ENCODE measurements at regions not wholly inside any gene's neighbourhood (a gene's known extent, or its start where the extent isn't known, plus 50 kb on each side); places are given as distances from the start of the nearest gene placed in this dataset.
"Not testable (repeated sequence)": the region's sequence is repeated elsewhere in the genome, so short reads cannot be mapped to it uniquely, and the experiment has no call there.

- Mint-ChIP-seq H3K27me3 (ENCODE audit: low read depth) (peaks cover 15% of the 10 kb centered on the region), H3K9me3 (peaks cover 87 to 90% of the 10 kb centered on the region in 2 experiments), H3K36me3 (ENCODE audit: insufficient read depth in 1 of 3, low read depth in 3 of 3) (peaks cover 35 to 38% (median 36%) of the 10 kb centered on the region in 3 experiments)
- not testable (repeated sequence) for H3K4ac ChIP-seq (ENCODE audit: low read depth, low read length); H2BK5ac ChIP-seq (ENCODE audit: insufficient read length, low read length); H3K4me2 ChIP-seq (ENCODE audit: insufficient read depth, insufficient read length, low read length); H3K14ac ChIP-seq (ENCODE audit: insufficient read depth, low read length); H2BK20ac ChIP-seq (ENCODE audit: low read depth, low read length, poor library complexity, severe bottlenecking); H3K4me1 ChIP-seq (ENCODE audit: insufficient read depth, low read length); H2BK120ac ChIP-seq (ENCODE audit: low read depth, low read length, poor library complexity, severe bottlenecking); H3K27ac ChIP-seq (ENCODE audit: insufficient read length, low read depth, low read length); H2BK12ac ChIP-seq (ENCODE audit: insufficient read length, low read depth, low read length); H3K9ac ChIP-seq (ENCODE audit: extremely low read depth, insufficient read length, low read length); H3K27me3 ChIP-seq (ENCODE audit: insufficient read depth, low read length); H3K4me3 Mint-ChIP-seq; H4K5ac ChIP-seq (ENCODE audit: insufficient read length, low read depth, low read length); H3K23me2 ChIP-seq (ENCODE audit: insufficient read length, low read depth, low read length, poor library complexity, severe bottlenecking); H2AFZ ChIP-seq (ENCODE audit: low read length); H2BK15ac ChIP-seq (ENCODE audit: low read depth, low read length); H3K79me1 ChIP-seq (ENCODE audit: insufficient read depth, low read depth, low read length, poor library complexity, severe bottlenecking); H4K91ac ChIP-seq (ENCODE audit: insufficient read length, low read depth, low read length); H3K23ac ChIP-seq (ENCODE audit: insufficient read length, low read depth, low read length); H3K79me2 ChIP-seq (ENCODE audit: insufficient read depth, low read length); H4K20me1 ChIP-seq (ENCODE audit: control insufficient read depth, insufficient read depth, insufficient read length); H3K56ac ChIP-seq (ENCODE audit: insufficient read length, low read depth, low read length); H4K8ac ChIP-seq (replicated peaks; ENCODE audit: insufficient read length, low read depth, low read length); H3T11ph ChIP-seq (ENCODE audit: low read length); H2AK5ac ChIP-seq (ENCODE audit: insufficient read length, low read length); H3K18ac ChIP-seq (ENCODE audit: insufficient read length, low read depth, low read length); H3K4me1 Mint-ChIP-seq; DNase-seq; H3K27ac Mint-ChIP-seq
- no CpG with 5 or more reads among the region's 16 CpGs for WGBS (ENCODE audit: extremely low coverage, insufficient read length, low lambda C conversion rate)
- peaks cover 37% of the 10 kb centered on the region for H3K9me3 ChIP-seq (ENCODE audit: control insufficient read depth, low read depth, low read length)
Measured at GRCh38 chr20:29311046-29311445, 1946.4 kb upstream of the DEFB115 start.

GRCh38 chr20:29312679-29313078 lies 1944.8 kb upstream of the DEFB115 start:
- not testable (repeated sequence) for H3K79me1 ChIP-seq (ENCODE audit: insufficient read depth, low read depth, low read length, poor library complexity, severe bottlenecking); H3K27ac Mint-ChIP-seq; H3K79me2 ChIP-seq (ENCODE audit: insufficient read depth, low read length); DNase-seq; H4K91ac ChIP-seq (ENCODE audit: insufficient read length, low read depth, low read length); H3K4me1 ChIP-seq (ENCODE audit: insufficient read depth, low read length); H3K9ac ChIP-seq (ENCODE audit: extremely low read depth, insufficient read length, low read length); H4K20me1 ChIP-seq (ENCODE audit: control insufficient read depth, insufficient read depth, insufficient read length); H3K18ac ChIP-seq (ENCODE audit: insufficient read length, low read depth, low read length); H2BK12ac ChIP-seq (ENCODE audit: insufficient read length, low read depth, low read length); H3K4ac ChIP-seq (ENCODE audit: low read depth, low read length); H4K8ac ChIP-seq (replicated peaks; ENCODE audit: insufficient read length, low read depth, low read length); H3K23ac ChIP-seq (ENCODE audit: insufficient read length, low read depth, low read length); H3T11ph ChIP-seq (ENCODE audit: low read length); H3K4me2 ChIP-seq (ENCODE audit: insufficient read depth, insufficient read length, low read length); H2BK120ac ChIP-seq (ENCODE audit: low read depth, low read length, poor library complexity, severe bottlenecking); H2AFZ ChIP-seq (ENCODE audit: low read length); H2BK20ac ChIP-seq (ENCODE audit: low read depth, low read length, poor library complexity, severe bottlenecking); H3K56ac ChIP-seq (ENCODE audit: insufficient read length, low read depth, low read length); H3K14ac ChIP-seq (ENCODE audit: insufficient read depth, low read length); H3K4me1 Mint-ChIP-seq; H2BK5ac ChIP-seq (ENCODE audit: insufficient read length, low read length); H3K23me2 ChIP-seq (ENCODE audit: insufficient read length, low read depth, low read length, poor library complexity, severe bottlenecking); H2BK15ac ChIP-seq (ENCODE audit: low read depth, low read length); H2AK5ac ChIP-seq (ENCODE audit: insufficient read length, low read length); H3K27me3 ChIP-seq (ENCODE audit: insufficient read depth, low read length); H3K27ac ChIP-seq (ENCODE audit: insufficient read length, low read depth, low read length); H3K27me3 Mint-ChIP-seq (ENCODE audit: low read depth); H4K5ac ChIP-seq (ENCODE audit: insufficient read length, low read depth, low read length); H3K4me3 Mint-ChIP-seq
- no CpG with 5 or more reads among the region's 8 CpGs for WGBS (ENCODE audit: extremely low coverage, insufficient read length, low lambda C conversion rate)
- H3K9me3 ChIP-seq (ENCODE audit: control insufficient read depth, low read depth, low read length): peaks cover 28% of the 10 kb centered on the region
- peaks cover 30 to 36% (median 32%) of the 10 kb centered on the region in 3 experiments for H3K36me3 Mint-ChIP-seq (ENCODE audit: insufficient read depth in 1 of 3, low read depth in 3 of 3)
- peaks cover 87 to 88% of the 10 kb centered on the region in 2 experiments for H3K9me3 Mint-ChIP-seq

Data from H9 (cell line).